ENCODE measurements at regions not wholly inside any gene's neighbourhood (a gene's known extent, or its start where the extent isn't known, plus 50 kb on each side); places are given as distances from the start of the nearest gene placed in this dataset.
"Not testable (repeated sequence)": the region's sequence is repeated elsewhere in the genome, so short reads cannot be mapped to it uniquely, and the experiment has no call there.

GRCh38 chr11:42906226-42906625 is 405.6 kb upstream of the API5 start:
- no peak for DNase-seq (ENCODE audit: low read depth in 3 of 3, low spot score in 2 of 3)

- no peak for DNase-seq (ENCODE audit: low read depth in 3 of 3, low spot score in 2 of 3)
Observed at GRCh38 chr11:42913731-42914130, 398.1 kb upstream of the API5 start.

GRCh38 chr11:42923651-42924050 is 388.1 kb upstream of the API5 start:
- DNase-seq (ENCODE audit: low read depth in 3 of 3, low spot score in 2 of 3): no peak

- DNase-seq (ENCODE audit: low read depth in 3 of 3, low spot score in 2 of 3): no peak
Observed at GRCh38 chr11:42925916-42926315, 385.9 kb upstream of the API5 start.

- no peak for DNase-seq (ENCODE audit: low read depth in 3 of 3, low spot score in 2 of 3)
Observed at GRCh38 chr11:42947405-42947804, 364.4 kb upstream of the API5 start.

GRCh38 chr11:42949738-42950376 is 361.9 kb upstream of the API5 start:
- DNase-seq (ENCODE audit: low read depth in 3 of 3, low spot score in 2 of 3): not testable (repeated sequence)

GRCh38 chr11:42951266-42951665 is 360.5 kb upstream of the API5 start:
- no peak for DNase-seq (ENCODE audit: low read depth in 3 of 3, low spot score in 2 of 3)

GRCh38 chr11:42957831-42958230 is 354.0 kb upstream of the API5 start:
- DNase-seq (ENCODE audit: low read depth in 3 of 3, low spot score in 2 of 3): no peak

GRCh38 chr11:42958635-42959034 is 353.2 kb upstream of the API5 start:
- no peak for DNase-seq (ENCODE audit: low read depth in 3 of 3, low spot score in 2 of 3)

GRCh38 chr11:42960521-42961088 is 351.2 kb upstream of the API5 start:
- no peak for DNase-seq (ENCODE audit: low read depth in 3 of 3, low spot score in 2 of 3)

GRCh38 chr11:42967653-42968052 is 344.1 kb upstream of the API5 start:
- no peak for DNase-seq (ENCODE audit: low read depth in 3 of 3, low spot score in 2 of 3)

- no peak for DNase-seq (ENCODE audit: low read depth in 3 of 3, low spot score in 2 of 3)
Observed at GRCh38 chr11:42972741-42973140, 339.1 kb upstream of the API5 start.

GRCh38 chr11:42974510-42975179 is 337.2 kb upstream of the API5 start:
- no peak for DNase-seq (ENCODE audit: low read depth in 3 of 3, low spot score in 2 of 3)

GRCh38 chr11:42975180-42975529 is 336.6 kb upstream of the API5 start:
- no peak for DNase-seq (ENCODE audit: low read depth in 3 of 3, low spot score in 2 of 3)

GRCh38 chr11:42976636-42977217 is 335.1 kb upstream of the API5 start:
- DNase-seq (ENCODE audit: low read depth in 3 of 3, low spot score in 2 of 3): no peak

GRCh38 chr11:42992594-42992993 is 319.2 kb upstream of the API5 start:
- no peak for DNase-seq (ENCODE audit: low read depth in 3 of 3, low spot score in 2 of 3)

GRCh38 chr11:42996421-42997307 is 315.1 kb upstream of the API5 start:
- DNase-seq (ENCODE audit: low read depth in 3 of 3, low spot score in 2 of 3): no peak

- not testable (repeated sequence) for DNase-seq (ENCODE audit: low read depth in 3 of 3, low spot score in 2 of 3)
Observed at GRCh38 chr11:43004879-43005278, 306.9 kb upstream of the API5 start.

- DNase-seq (ENCODE audit: low read depth in 3 of 3, low spot score in 2 of 3): no peak
Observed at GRCh38 chr11:43010042-43010441, 301.8 kb upstream of the API5 start.

- no peak for DNase-seq (ENCODE audit: low read depth in 3 of 3, low spot score in 2 of 3)
Observed at GRCh38 chr11:43012606-43013005, 299.2 kb upstream of the API5 start.

- no peak for DNase-seq (ENCODE audit: low read depth in 3 of 3, low spot score in 2 of 3)
Observed at GRCh38 chr11:43021466-43021865, 290.3 kb upstream of the API5 start.

Data from right renal cortex interstitium (tissue), 3 donors.